ENCODE measurements at regions not wholly inside any gene's neighbourhood (a gene's known extent, or its start where the extent isn't known, plus 50 kb on each side); places are given as distances from the start of the nearest gene placed in this dataset.

DNA sequence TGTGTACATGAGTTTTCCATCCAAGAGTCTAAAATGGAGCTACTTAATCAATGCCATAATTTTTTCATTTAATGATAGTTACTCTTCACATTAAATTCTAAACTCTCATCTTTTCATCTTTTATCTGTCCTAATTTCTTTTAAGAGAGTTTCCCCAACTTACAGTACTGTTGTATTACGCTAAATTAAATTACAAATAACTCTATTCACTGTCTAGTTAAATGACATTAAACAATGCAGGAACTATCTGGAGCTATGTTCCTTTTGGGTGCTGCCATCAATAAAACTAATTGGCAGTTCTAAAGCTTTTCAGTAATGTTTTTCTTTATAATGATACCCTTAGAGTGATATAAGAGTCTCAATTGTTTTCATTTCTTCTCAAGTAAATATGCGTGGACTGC, 227.6 kb downstream of the ANKRD50 start:
- Histone ChIP-seq H3K36me3 (ENCODE audit: insufficient read depth, low read length) (no peaks in the 10 kb centered on the region), H2AFZ (ENCODE audit: low read length) (no peak overlapping the region), H3K4me1 (ENCODE audit: insufficient read depth, low read length, severe bottlenecking) (no peaks in the 10 kb centered on the region), H4K20me1 (ENCODE audit: insufficient read depth, low read length) (no peaks in the 10 kb centered on the region), H3K4me3 (ENCODE audit: low read depth, low read length, poor library complexity, severe bottlenecking) (no peak overlapping the region), H3K27me3 (ENCODE audit: insufficient read depth, low read length) (no peaks in the 10 kb centered on the region), H3K27ac (ENCODE audit: low read depth, low read length, poor library complexity, severe bottlenecking) (no peak overlapping the region), H3K9me2 (ENCODE audit: low read depth, low read length) (no peaks in the 10 kb centered on the region), H3F3A (ENCODE audit: insufficient read depth, low read length) (no peaks in the 10 kb centered on the region), H3K79me2 (ENCODE audit: insufficient read depth, low read length) (no peaks in the 10 kb centered on the region), H3K4me2 (ENCODE audit: low read length) (no peak overlapping the region), H3K9me3 (ENCODE audit: low read length) (no peaks in the 10 kb centered on the region), H3K9ac (ENCODE audit: low read length) (no peak overlapping the region)
- TF ChIP-seq CTCF (IDR thresholded peaks at IDR 0.05; ENCODE audit: low read length) = no peak

GRCh38 chr4:124486423-124486822, 226.1 kb downstream of the ANKRD50 start:
- Histone ChIP-seq H3K9ac (ENCODE audit: low read length) (no peak overlapping the region), H3F3A (ENCODE audit: insufficient read depth, low read length) (no peaks in the 10 kb centered on the region), H3K4me1 (ENCODE audit: insufficient read depth, low read length, severe bottlenecking) (no peaks in the 10 kb centered on the region), H3K4me3 (ENCODE audit: low read depth, low read length, poor library complexity, severe bottlenecking) (no peak overlapping the region), H3K9me2 (ENCODE audit: low read depth, low read length) (no peaks in the 10 kb centered on the region), H3K36me3 (ENCODE audit: insufficient read depth, low read length) (no peaks in the 10 kb centered on the region), H2AFZ (ENCODE audit: low read length) (no peak overlapping the region), H3K27ac (ENCODE audit: low read depth, low read length, poor library complexity, severe bottlenecking) (no peak overlapping the region), H3K9me3 (ENCODE audit: low read length) (no peaks in the 10 kb centered on the region), H3K4me2 (ENCODE audit: low read length) (no peak overlapping the region), H3K79me2 (ENCODE audit: insufficient read depth, low read length) (no peaks in the 10 kb centered on the region), H3K27me3 (ENCODE audit: insufficient read depth, low read length) (no peaks in the 10 kb centered on the region), H4K20me1 (ENCODE audit: insufficient read depth, low read length) (no peaks in the 10 kb centered on the region)
- TF ChIP-seq CTCF (IDR thresholded peaks at IDR 0.05; ENCODE audit: low read length) = no peak
- TF ChIP-seq EZH2 (IDR thresholded peaks at IDR 0.05; ENCODE audit: borderline replicate concordance, low read length) = no peak

DNA sequence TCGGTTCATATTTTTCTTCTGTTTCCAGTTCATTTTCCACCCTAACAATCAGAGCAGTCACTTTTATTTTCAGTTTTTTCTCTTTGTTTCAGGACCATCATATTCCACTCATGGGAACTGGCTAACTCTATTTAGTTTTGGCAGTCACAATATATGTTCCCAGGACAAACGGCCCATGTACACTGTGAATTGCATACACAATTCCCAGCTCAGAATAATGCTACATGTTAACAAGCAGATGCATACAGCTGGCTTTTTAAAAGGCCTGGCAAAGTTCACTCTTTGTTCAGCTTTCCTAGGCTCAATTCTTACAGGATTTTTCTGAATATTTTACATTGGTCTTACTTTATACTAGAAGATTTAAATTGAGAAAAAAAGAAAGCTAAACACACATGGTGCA, 224.9 kb downstream of the ANKRD50 start:
- no peaks in the 10 kb centered on the region for H3K27me3 ChIP-seq (ENCODE audit: insufficient read depth, low read length)
- H3K4me1 ChIP-seq (ENCODE audit: insufficient read depth, low read length, severe bottlenecking) = no peaks in the 10 kb centered on the region
- H3F3A ChIP-seq (ENCODE audit: insufficient read depth, low read length) = no peaks in the 10 kb centered on the region
- H3K4me3 ChIP-seq (ENCODE audit: low read depth, low read length, poor library complexity, severe bottlenecking) = no peak overlapping the region
- H3K79me2 ChIP-seq (ENCODE audit: insufficient read depth, low read length) = no peaks in the 10 kb centered on the region
- TF ChIP-seq CTCF (IDR thresholded peaks at IDR 0.05; ENCODE audit: low read length) = no peak
- no peaks in the 10 kb centered on the region for H3K9me3 ChIP-seq (ENCODE audit: low read length)
- no peaks in the 10 kb centered on the region for H4K20me1 ChIP-seq (ENCODE audit: insufficient read depth, low read length)
- H3K27ac ChIP-seq (ENCODE audit: low read depth, low read length, poor library complexity, severe bottlenecking) = no peak overlapping the region
- H3K9me2 ChIP-seq (ENCODE audit: low read depth, low read length) = no peaks in the 10 kb centered on the region
- H2AFZ ChIP-seq (ENCODE audit: low read length) = no peak overlapping the region
- no peaks in the 10 kb centered on the region for H3K36me3 ChIP-seq (ENCODE audit: insufficient read depth, low read length)
- H3K9ac ChIP-seq (ENCODE audit: low read length) = no peak overlapping the region
- H3K4me2 ChIP-seq (ENCODE audit: low read length) = no peak overlapping the region
